Forelimb muscle (tissue), 1 donor: ENCODE measurements at regions not wholly inside any gene's neighbourhood (a gene's known extent, or its start where the extent isn't known, plus 50 kb on each side); places are given as distances from the start of the nearest gene placed in this dataset.

Experiments
- DNase-seq: peaks from one replicate; pipeline ENCODE4 v3.0.0-alpha.2; 2013; ENCODE audit warnings: low read depth

- DNase-seq, result no peak
Observed at GRCh38 chr3:31346542-31346979, 186.2 kb upstream of the STT3B start.

- DNase-seq, result no peak
Observed at GRCh38 chr3:31349001-31349748, 183.6 kb upstream of the STT3B start.

DNA sequence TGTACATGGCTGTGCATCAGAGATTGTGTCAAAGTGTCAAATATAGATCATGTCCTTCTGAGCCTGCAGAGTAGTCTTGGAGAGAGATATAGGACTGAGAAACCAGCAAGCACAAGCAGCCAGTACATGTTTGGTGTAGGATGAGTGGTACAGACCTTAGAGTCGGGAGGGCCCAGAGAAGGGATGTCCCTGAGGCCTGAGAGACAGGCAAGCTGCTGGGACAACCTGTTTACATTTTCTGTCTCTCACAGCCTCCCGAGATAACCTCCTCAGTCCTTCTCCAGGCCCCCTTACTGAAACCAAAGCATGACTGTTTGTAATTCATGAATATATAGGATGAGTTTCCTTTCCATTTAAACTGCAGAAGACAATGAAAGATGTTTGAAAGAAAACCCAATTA is 182.4 kb upstream of the STT3B start:
- no peak for DNase-seq

DNA sequence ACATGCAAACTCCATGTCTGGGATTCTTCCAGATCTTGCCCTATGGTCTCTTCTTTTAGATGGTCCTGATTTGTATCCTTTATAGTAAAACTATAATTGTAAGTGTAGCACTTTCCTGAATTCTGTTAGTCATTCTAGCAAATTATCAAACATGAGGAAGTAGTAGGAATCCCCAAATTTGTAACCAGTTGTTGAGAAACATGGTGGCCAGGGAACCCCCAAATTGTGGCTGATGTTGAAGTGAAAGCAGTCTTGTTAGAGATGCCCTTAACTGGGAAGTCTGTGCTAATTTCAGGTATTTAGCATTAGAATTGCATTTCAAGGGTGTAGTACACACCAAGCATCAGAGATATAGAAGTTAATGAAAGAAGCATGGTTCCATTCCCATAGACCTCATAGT is 180.4 kb upstream of the STT3B start:
- DNase-seq, result no peak

- no peak for DNase-seq
Observed at GRCh38 chr3:31353166-31353565, 179.6 kb upstream of the STT3B start.

DNA sequence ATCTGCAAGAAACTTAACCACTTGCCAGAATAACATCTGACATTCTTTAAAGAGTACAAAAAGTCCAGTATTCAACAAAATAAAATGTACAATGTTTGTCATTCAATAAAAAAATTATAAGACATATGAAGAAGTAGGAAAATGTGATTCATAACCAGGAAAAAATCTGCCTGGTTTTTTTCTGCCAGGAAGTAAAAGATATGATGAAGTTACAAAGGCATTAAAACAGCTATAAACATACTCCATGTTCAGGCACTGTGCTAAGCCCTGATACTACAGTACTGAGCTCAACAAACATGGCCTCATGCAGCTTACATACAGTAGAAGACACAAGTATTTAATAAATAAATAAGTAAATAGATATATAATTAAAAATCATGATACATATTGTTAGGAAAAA is 178.4 kb upstream of the STT3B start:
- DNase-seq, result no peak

- no peak for DNase-seq
Observed at GRCh38 chr3:31355807-31356206, 176.9 kb upstream of the STT3B start.

GRCh38 chr3:31356941-31357340 is 175.8 kb upstream of the STT3B start:
- no peak for DNase-seq

DNA sequence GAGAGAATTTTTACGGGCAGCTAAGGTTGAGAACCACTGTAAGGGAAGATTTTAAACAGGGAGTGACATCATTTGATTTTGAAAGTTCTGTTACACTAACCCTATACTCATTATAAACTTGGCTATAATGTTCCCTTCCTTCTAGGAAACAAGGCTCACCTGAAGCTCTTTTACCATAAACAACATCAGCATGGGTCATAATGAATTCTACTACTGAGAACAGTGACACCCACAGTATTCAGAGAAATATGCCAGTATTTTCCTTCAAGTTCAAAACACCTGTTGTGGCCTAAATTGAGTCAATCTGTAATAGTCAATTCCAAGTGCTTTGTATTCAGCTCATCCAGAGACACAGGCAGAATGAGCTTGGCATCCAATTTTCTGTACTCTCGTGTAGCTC is 175.3 kb upstream of the STT3B start:
- DNase-seq, result no peak

- no peak for DNase-seq
Observed at GRCh38 chr3:31358473-31359070, 174.2 kb upstream of the STT3B start.

DNA sequence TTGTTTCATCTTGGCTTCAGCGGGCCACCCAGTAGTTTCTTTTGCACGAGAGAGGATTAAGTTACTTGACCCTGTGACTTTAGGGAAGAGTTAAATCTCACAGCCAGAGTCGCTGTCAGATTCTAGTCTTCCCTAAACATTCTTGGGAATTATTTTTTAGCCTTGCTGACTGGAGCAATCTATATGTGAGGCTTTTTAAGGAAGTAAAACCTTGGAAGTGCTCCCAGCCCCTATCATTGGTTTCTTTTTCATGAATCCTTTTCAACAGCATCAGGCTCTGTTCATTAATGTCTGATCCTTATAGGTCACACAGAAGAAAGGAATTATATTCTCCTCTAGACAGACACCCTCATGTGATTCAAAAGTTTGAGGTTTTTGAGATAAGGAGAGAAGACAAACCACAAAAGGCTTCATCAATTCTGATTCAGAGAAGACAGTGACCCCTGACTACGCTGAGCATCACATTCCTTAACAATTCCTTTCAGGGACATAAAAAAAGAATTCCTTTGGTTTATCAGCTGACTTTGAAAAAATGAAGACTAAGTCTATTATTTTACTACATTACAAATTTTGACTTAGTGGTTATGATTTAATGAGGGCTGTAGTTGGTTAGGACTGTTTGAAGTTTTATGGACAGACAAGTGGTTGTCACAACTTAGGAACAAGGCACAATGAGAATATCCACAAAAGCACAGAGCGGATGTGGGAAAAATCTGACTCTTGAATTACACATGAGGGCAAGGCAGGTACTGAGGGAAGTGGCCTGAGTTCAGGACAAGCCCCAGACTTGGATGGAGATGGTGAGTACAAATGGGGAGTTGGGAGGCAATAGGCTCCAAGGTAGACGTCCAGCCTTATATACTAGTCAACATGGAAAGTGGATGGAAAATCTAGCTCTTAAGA is 171.1 kb upstream of the STT3B start:
- no peak for DNase-seq

DNA sequence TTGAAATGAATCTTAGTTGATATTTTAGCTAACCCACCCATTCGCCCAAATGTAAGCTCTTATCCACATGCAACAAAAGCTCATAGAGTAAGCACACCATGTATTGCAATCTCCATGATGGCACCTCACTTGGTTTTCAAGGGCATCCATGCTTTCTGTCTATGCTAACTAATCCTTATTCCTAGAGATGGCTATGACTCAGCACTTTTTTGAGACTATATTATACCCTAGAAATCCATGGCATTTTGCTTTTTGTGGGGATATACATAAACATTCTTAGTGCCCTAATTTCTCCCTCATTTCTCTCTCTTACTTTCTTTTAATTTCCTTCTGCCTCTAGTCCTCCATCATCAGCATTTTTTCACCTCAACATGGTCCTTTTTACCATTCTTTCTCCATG is 168.5 kb upstream of the STT3B start:
- no peak for DNase-seq

DNA sequence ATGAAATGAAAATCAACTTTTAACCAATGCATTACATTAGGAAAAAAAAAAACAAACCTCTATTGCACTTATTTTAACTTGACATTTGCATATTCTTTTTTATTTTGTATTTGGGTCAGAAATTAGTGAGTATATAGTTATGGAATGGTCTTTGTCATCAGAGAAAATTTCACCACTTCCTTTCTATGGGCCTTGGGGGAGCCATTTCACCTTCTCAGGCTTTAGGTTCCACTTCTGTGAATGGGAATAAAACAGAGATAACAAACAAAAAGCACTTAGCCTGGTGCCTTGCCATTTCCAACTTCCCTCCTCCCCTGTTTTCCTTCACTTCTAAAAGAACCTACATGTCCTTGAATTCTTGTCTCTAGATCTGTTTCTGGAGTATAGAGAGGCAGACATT is 168.0 kb upstream of the STT3B start:
- no peak for DNase-seq

DNA sequence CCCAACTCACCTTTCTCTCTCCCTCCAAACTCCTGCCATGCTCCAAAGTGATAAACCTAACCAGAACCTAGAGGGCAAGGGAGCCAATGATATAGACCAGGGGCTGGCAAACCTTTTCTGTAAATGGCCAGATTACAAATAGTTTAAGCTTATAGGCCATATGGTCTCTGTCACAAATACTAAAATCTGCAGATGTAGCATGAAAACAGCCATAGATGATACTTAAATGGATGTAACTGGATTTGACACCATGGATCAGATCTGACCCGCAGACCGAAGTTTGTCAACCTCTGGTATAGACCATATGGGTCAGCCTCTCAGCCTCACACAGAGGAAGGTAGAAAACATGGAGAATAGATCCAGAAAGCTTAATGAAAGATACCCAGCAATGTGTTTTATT is 165.2 kb upstream of the STT3B start:
- DNase-seq, result no peak

GRCh38 chr3:31369637-31370379 is 162.9 kb upstream of the STT3B start:
- DNase-seq, result no peak

- DNase-seq, result no peak
Observed at GRCh38 chr3:31370380-31370666, 162.4 kb upstream of the STT3B start.

DNA sequence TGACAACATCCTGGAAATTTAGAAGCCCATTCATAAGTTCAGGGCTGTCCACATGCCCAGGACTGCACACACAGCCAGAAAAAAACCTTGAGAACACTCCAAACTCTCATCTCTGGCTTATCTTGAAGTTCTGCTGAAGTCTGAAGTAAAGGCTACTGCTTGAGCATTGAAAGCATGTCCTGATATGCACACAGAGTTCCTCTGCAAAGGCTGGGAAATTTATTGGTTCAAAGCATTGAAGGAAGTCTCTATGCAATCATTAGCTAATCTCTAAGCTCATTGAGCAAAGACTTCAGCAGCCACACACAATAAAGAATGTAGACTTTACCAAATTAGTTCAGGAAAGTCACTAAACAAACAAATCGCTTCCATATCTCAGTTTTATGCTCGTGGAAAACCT is 162.0 kb upstream of the STT3B start:
- no peak for DNase-seq

GRCh38 chr3:31371484-31372177 is 161.1 kb upstream of the STT3B start:
- DNase-seq, result no peak

GRCh38 chr3:31373681-31374080 is 159.0 kb upstream of the STT3B start:
- no peak for DNase-seq

DNA sequence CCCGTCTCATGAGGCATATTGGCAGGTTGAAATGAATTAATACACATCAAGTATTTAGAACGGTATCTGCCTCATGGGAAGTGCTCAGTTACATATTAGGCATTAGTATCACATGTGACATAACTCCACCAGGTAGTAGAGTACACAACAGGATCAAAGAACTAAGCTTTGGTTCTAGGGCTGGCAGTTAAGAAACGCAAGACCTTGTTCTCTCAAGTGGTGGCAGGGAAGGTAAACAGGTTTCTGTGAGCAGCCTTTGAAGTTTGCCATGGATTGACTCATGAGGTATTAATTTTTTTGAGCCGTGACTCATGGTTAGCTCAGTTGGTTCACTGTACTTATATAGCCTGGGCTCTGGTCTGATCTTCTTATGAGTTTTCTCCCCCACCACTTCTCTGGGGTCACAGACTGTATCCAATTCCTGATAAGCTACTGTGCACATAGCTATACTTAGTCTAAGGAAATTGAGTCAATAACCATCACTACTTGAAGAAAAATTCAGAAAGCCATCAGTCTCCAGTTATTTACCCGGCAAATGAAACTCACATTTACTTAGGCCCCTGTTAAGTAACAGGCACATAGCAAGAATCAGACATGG is 155.6 kb upstream of the STT3B start:
- DNase-seq, result no peak

DNA sequence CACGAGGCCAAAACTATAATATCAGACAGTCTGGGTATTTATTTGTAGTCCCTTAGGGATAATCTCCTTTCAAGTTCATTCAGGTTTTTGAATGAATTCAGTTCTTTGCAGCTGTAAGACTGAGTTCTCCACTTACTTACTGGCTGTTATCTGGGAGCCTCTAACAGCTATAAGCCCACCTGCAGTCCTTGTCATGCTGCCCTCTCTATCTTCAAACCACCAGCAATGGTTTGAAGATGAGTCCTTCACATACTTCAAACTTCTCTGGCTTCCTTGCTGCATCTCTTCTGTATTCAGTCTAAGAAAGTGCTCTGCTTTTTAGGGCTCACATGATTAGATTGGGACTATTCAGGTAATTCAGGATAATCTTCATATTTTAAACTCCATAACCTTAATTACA is 154.5 kb upstream of the STT3B start:
- no peak for DNase-seq
